HepG2 (cell line): ENCODE measurements at regions not wholly inside any gene's neighbourhood (a gene's known extent, or its start where the extent isn't known, plus 50 kb on each side); places are given as distances from the start of the nearest gene placed in this dataset.

Experiments used
- ATAC-seq: fragments of 200-7000 bp; cut with Tn5 transposase; 3 replicates; pipeline ENCODE4 v1.9.1; 2020; ENCODE audit warnings: mild to moderate bottlenecking, moderate library complexity
- BruUV-seq: library from RNA; stranded (reverse); fragments of 400-500 nt; replicated peaks from 2 replicates; lab custom pipeline; 2021; lab: Mats Ljungman, UMichigan
- CTCF ChIA-PET: fragments of 300-600 bp; formaldehyde crosslinking; extraction: SDS; loops from one replicate; lab custom pipeline; 2021; ENCODE audit warnings: low total read pairs, inconsistent platforms, low intra/inter-chr PET ratio; lab: Yijun Ruan, JAX
- POLR2A ChIA-PET: fragments of 350-600 bp; sonication (Branson Sonifier 250); formaldehyde crosslinking; loops from one replicate; lab custom pipeline; 2020; ENCODE audit warnings: antibody characterized with exemption, inconsistent platforms; lab: Yijun Ruan, JAX
- DNase-seq: peaks from one replicate; pipeline ENCODE4 v3.0.0-alpha.2; 2015; ENCODE audit warnings: low spot score
- FAIRE-seq: peaks from 3 replicates; lab custom pipeline; 2011; peaks lifted over from hg19 to GRCh38; lab: Jason Lieb, UNC
- H2AFZ ChIP-seq: one replicate; pipeline ENCODE4 v1.6.1; 2011; ENCODE audit warnings: low read length, inconsistent platforms
- H3K27ac ChIP-seq: fragments of 300-600 bp; 3 replicates; pipeline ENCODE4 v1.8.0; 2011; ENCODE audit warnings: mixed run types, mild to moderate bottlenecking, mixed read lengths, low read length, inconsistent platforms; ENCODE audit not compliant: insufficient read depth; ENCODE audit errors: extremely low read length
- H3K27me3 ChIP-seq, 2 experiments: fragments of 200-600 bp in 1 of 2; 2 replicates in 1 of 2; 3 replicates in 1 of 2; pipeline versions ENCODE4 v1.6.0 to v1.8.0; 2011; ENCODE audit warnings: low read length in 2 of 2, mild to moderate bottlenecking in 2 of 2, moderate library complexity in 2 of 2, inconsistent platforms in 1 of 2; ENCODE audit not compliant: insufficient read depth in 2 of 2, control insufficient read depth in 1 of 2
- H3K36me3 ChIP-seq, 2 experiments: fragments of 200-600 bp in 1 of 2; replicated peaks in 1 of 2; 2 replicates in 1 of 2; 3 replicates in 1 of 2; pipeline versions ENCODE4 v1.5.1 to v1.8.0; 2011; ENCODE audit warnings: low read length in 2 of 2, inconsistent platforms in 1 of 2; ENCODE audit not compliant: insufficient read depth in 2 of 2, control insufficient read depth in 1 of 2
- H3K4me1 ChIP-seq: 2 replicates; pipeline ENCODE4 v1.5.1; 2012; ENCODE audit warnings: low read length, inconsistent platforms; ENCODE audit not compliant: insufficient read depth
- H3K4me2 ChIP-seq: 2 replicates; pipeline ENCODE4 v1.6.0; 2011; ENCODE audit warnings: low read depth, low read length, inconsistent platforms
- H3K4me3 ChIP-seq, 3 experiments: fragments of 200-600 bp in 1 of 3; sonication (generic), shearing (Covaris generic) in 1 of 3; replicated peaks in 1 of 3; 2 replicates each; pipeline ENCODE4 v1.5.1; 2011 to 2016; ENCODE audit warnings: low read length in 3 of 3, inconsistent platforms in 2 of 3, low read depth in 2 of 3, mild to moderate bottlenecking in 2 of 3, control low read depth in 1 of 3, mixed read lengths in 1 of 3; ENCODE audit not compliant: insufficient read depth in 1 of 3
- H3K79me2 ChIP-seq: one replicate; pipeline ENCODE4 v1.6.1; 2011; ENCODE audit warnings: low read length, inconsistent platforms; ENCODE audit not compliant: insufficient read depth
- H3K9ac ChIP-seq: 2 replicates; pipeline ENCODE4 v1.6.0; 2011; ENCODE audit warnings: mild to moderate bottlenecking, low read depth, low read length, inconsistent platforms; ENCODE audit not compliant: insufficient read depth
- H3K9me3 ChIP-seq: 2 replicates; pipeline ENCODE4 v1.5.1; 2012; ENCODE audit warnings: mild to moderate bottlenecking, low read length
- H4K20me1 ChIP-seq: 2 replicates; pipeline ENCODE4 v1.6.0; 2011; ENCODE audit warnings: inconsistent platforms, mild to moderate bottlenecking, low read length, moderate library complexity; ENCODE audit not compliant: insufficient read depth
- DZIP1 ChIP-seq: sonication (generic); formaldehyde crosslinking; IDR thresholded peaks from 2 replicates; pipeline ENCODE4 v1.5.0; 2020; ENCODE audit warnings: mild to moderate bottlenecking, missing genetic modification reagents
- HNRNPUL1 ChIP-seq: fragments of 200-400 bp; formaldehyde crosslinking; IDR thresholded peaks from 2 replicates; pipeline ENCODE4 v1.6.1; 2017; ENCODE audit warnings: low read depth, mild to moderate bottlenecking, low read length, moderate library complexity
- POLR2AphosphoS5 ChIP-seq: IDR thresholded peaks from 2 replicates; pipeline ENCODE4 v1.6.1; 2012; ENCODE audit warnings: low read depth, low read length
- PPARG ChIP-seq: conservative IDR thresholded peaks from 2 replicates; pipeline ENCODE4 v1.6.1; 2016; ENCODE audit warnings: missing biosample characterization, missing genetic modification reagents
- SMAD1 ChIP-seq: sonication (generic); formaldehyde crosslinking; IDR thresholded peaks from 2 replicates; pipeline ENCODE4 v1.4.0; 2020; ENCODE audit warnings: missing genetic modification reagents, low read depth, mild to moderate bottlenecking, borderline replicate concordance
- TERF1 ChIP-seq: sonication (generic); formaldehyde crosslinking; IDR thresholded peaks from 2 replicates; pipeline ENCODE4 v1.8.0; 2022; ENCODE audit warnings: mild to moderate bottlenecking, missing genetic modification reagents, moderate library complexity
- WGBS: methylation state at CpG from one replicate; pipeline ENCODE4 v1.1.6; 2017; ENCODE audit warnings: low lambda C conversion rate; 5-methylcytosine and 5-hydroxymethylcytosine counted together
- in situ Hi-C: cut with HindIII; loops from 2 replicates; pipeline ENCODE4 v1.10.0; 2017; ENCODE audit warnings: low pct_unique_long_range_greater_than_20kb; ENCODE audit not compliant: extremely low pct_ligation_motif_present
- intact Hi-C: fragments of 100-400 bp; cut with micrococcal nuclease; formaldehyde crosslinking; loops from one replicate; pipeline ENCODE4 v1.10.0; 2022; ENCODE audit not compliant: unreplicated experiment
- TF ChIP-seq, protein P1 (sequence below): sonication (generic); formaldehyde crosslinking; IDR thresholded peaks from 2 replicates; pipeline ENCODE4 v1.8.0; 2022; ENCODE audit warnings: mild to moderate bottlenecking, missing genetic modification reagents

DNA sequence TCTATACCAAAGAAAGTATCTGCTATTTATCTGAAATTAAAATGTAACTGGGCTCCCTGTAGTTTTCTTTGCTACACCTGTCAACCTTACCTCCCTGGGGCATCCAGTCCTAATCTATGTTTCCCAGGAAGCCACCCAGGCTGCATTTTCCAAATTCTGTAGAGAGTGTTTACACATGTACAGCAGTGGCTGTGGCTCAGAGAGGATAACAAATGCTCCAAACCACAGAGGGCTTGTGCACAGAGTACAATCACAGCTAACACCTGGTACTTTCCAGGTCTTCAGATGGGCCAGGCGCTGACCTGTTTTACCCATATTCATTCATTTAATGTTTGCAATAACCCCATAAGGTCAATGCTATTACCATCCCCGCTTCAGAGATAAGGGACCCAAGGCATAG, 146.5 kb upstream of the TNR start:
- Histone ChIP-seq H4K20me1 (no peaks in the 10 kb centered on the region), H3K36me3 (no peaks in the 10 kb centered on the region), H3K79me2 (no peaks in the 10 kb centered on the region), H3K9ac (no peak overlapping the region), H3K4me3 (no peak overlapping the region), H3K4me2 (no peak overlapping the region), H3K4me1 (no peaks in the 10 kb centered on the region), H2AFZ (no peak overlapping the region), H3K27ac (no peak overlapping the region), H3K27me3 (peaks cover 2 to 4% of the 10 kb centered on the region in 2 experiments; a peak in 1 of 5 replicates), H3K9me3 (no peaks in the 10 kb centered on the region)
- POLR2A ChIA-PET = no interaction called here
- intact Hi-C loops (loop anchor here (5.0 kb wide), 2 partner anchors 408 to 518 kb away; no protein-coding TSS in a partner anchor), in situ Hi-C loops (loop anchor here (25.0 kb wide), 1 partner anchor 728 kb away; no protein-coding TSS in a partner anchor)
- FAIRE-seq (no peak), ATAC-seq (no peak), DNase-seq (no peak)
- WGBS = 44% methylated on average over 2 of the region's 2 CpGs
- no TSS peak for BruUV-seq
- CTCF ChIA-PET = no interaction called here
- TF ChIP-seq, protein P1, sequence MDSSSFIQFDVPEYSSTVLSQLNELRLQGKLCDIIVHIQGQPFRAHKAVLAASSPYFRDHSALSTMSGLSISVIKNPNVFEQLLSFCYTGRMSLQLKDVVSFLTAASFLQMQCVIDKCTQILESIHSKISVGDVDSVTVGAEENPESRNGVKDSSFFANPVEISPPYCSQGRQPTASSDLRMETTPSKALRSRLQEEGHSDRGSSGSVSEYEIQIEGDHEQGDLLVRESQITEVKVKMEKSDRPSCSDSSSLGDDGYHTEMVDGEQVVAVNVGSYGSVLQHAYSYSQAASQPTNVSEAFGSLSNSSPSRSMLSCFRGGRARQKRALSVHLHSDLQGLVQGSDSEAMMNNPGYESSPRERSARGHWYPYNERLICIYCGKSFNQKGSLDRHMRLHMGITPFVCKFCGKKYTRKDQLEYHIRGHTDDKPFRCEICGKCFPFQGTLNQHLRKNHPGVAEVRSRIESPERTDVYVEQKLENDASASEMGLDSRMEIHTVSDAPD = no peak
- no peak for TF ChIP-seq PPARG

DNA sequence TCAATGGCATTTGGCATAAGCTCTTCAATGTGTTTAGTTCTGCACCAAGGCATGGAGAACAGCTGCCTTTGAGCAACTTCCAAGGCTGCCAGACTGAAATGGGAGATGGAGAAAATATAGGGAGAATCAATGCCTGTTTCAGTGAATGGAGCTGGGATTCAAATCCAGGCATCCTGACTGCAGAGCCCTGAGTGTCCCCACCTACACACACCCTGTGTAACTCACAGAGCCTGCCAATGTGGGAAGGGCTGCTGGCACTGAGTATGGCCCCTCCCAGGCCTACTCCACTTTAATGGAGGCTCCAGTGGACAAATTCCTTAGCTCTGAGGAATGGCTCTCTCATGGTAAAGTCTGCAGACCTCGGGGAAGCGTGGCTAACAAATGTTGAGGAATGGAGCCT, 145.6 kb upstream of the TNR start:
- in situ Hi-C loops = loop anchor here (25.0 kb wide), 1 partner anchor 727 kb away; no protein-coding TSS in a partner anchor
- H3K36me3 ChIP-seq = no peaks in the 10 kb centered on the region
- no peak overlapping the region for H3K4me2 ChIP-seq
- BruUV-seq = no TSS peak
- ChIA-PET POLR2A (no interaction called here), CTCF (no interaction called here)
- no peaks in the 10 kb centered on the region for H3K9me3 ChIP-seq
- intact Hi-C loops = loop anchor here (5.0 kb wide), 1 partner anchor 517 kb away; no protein-coding TSS in a partner anchor
- H3K4me3 ChIP-seq = no peak overlapping the region
- FAIRE-seq (no peak), ATAC-seq (no peak), DNase-seq (no peak)
- H3K27ac ChIP-seq = no peak overlapping the region
- no peak overlapping the region for H3K9ac ChIP-seq
- peaks cover 2 to 4% of the 10 kb centered on the region in 2 experiments; a peak in 1 of 5 replicates for H3K27me3 ChIP-seq
- H3K4me1 ChIP-seq = no peaks in the 10 kb centered on the region
- H4K20me1 ChIP-seq = no peaks in the 10 kb centered on the region
- H2AFZ ChIP-seq = no peak overlapping the region
- no peaks in the 10 kb centered on the region for H3K79me2 ChIP-seq
- TF ChIP-seq TERF1 (CRISPR knock-in tag) = no peak
- TF ChIP-seq DZIP1 = no peak
- TF ChIP-seq SMAD1 (CRISPR knock-in tag) = no peak
- TF ChIP-seq POLR2AphosphoS5 = no peak
- no peak for TF ChIP-seq HNRNPUL1
- WGBS = 80% methylated on average over 1 of the region's 2 CpGs
